Transverse colon (tissue), 3 donors: ENCODE measurements at regions not wholly inside any gene's neighbourhood (a gene's known extent, or its start where the extent isn't known, plus 50 kb on each side); places are given as distances from the start of the nearest gene placed in this dataset.

Experiments used
- CTCF ChIP-seq, 5 experiments: fragments of 200-600 bp in 3 of 5; fragments of 450-650 bp in 2 of 5; sonication (generic) in 3 of 5; IDR thresholded peaks; 1 replicate in 2 of 5; 2 replicates in 3 of 5; pipeline ENCODE4 v1.5.1; 2016 to 2017; ENCODE audit warnings: antibody characterized with exemption in 5 of 5, inconsistent platforms in 3 of 5, mild to moderate bottlenecking in 2 of 5, moderate library complexity in 1 of 5
- POLR2A ChIP-seq: fragments of 450-650 bp; IDR thresholded peaks from one replicate; pipeline ENCODE4 v1.6.1; 2016; ENCODE audit warnings: antibody characterized with exemption, mild to moderate bottlenecking, moderate library complexity

- TF ChIP-seq CTCF (IDR thresholded peaks at IDR 0.05) (no peak), POLR2A (no peak)
Measured at GRCh38 chr3:155001289-155002010, 78.7 kb upstream of the MME start.
